ENCODE measurements at regions not wholly inside any gene's neighbourhood (a gene's known extent, or its start where the extent isn't known, plus 50 kb on each side); places are given as distances from the start of the nearest gene placed in this dataset.

GRCh38 chr2:105538840-105539239 is 140.0 kb upstream of the FHL2 start:
- no peak for TF ChIP-seq CTCF (IDR thresholded peaks at IDR 0.05; ENCODE audit: low read depth, low read length)
- no peak for TF ChIP-seq POLR2A (IDR thresholded peaks at IDR 0.05; ENCODE audit: extremely low read depth, insufficient read length)

Data from NB4 (cell line).